ENCODE measurements at regions not wholly inside any gene's neighbourhood (a gene's known extent, or its start where the extent isn't known, plus 50 kb on each side); places are given as distances from the start of the nearest gene placed in this dataset.

DNA sequence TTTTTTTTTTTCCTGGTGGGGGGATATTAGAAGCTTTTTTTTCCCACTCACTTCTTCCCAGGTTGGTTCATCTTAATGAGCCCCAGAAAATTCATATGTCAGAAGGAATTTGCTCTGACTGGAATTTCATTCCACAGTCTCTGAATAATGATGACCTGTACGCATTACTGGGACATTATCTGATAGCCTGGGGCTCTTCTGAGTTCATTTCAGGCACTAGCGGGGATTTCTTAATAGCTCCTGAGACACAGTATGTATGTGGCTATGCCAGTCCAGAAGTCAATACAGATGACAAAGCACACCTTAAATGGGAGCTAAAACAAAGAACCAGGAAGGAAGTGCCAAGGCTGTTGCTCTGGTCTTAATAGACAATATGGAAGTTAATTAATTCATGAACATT is 295.2 kb upstream of the IGFBP7 start:
- Histone ChIP-seq H2AFZ (ENCODE audit: low read depth, low read length) (no peak overlapping the region), H3K4me3 (replicated peaks in 1 of 3; ENCODE audit: insufficient read depth in 1 of 3, low read depth in 1 of 3, low read length in 3 of 3) (no peak overlapping the region), H3K27ac (ENCODE audit: insufficient read depth, low read depth, low read length) (no peak overlapping the region), H3K4me2 (ENCODE audit: insufficient read depth, low read length) (no peak overlapping the region), H4K20me1 (replicated peaks; ENCODE audit: control insufficient read depth, extremely low read depth, insufficient read depth, low read length) (no peaks in the 10 kb centered on the region), H3K36me3 (ENCODE audit: control insufficient read depth in 2 of 2, extremely low read depth in 1 of 2, insufficient read depth in 2 of 2, low read length in 2 of 2) (no peaks in the 10 kb centered on the region), H3K9me3 (replicated peaks; ENCODE audit: control insufficient read depth, insufficient read depth, low read length) (no peaks in the 10 kb centered on the region), H3K79me2 (ENCODE audit: control insufficient read depth, insufficient read depth, low read length) (no peaks in the 10 kb centered on the region), H3K9ac (replicated peaks; ENCODE audit: extremely low read depth, insufficient read depth, low read length) (no peak overlapping the region), H3K9me1 (replicated peaks; ENCODE audit: control insufficient read depth, extremely low read depth, insufficient read depth, low read length) (no peaks in the 10 kb centered on the region), H3K4me1 (ENCODE audit: control insufficient read depth, extremely low read depth, insufficient read depth, low read length) (no peaks in the 10 kb centered on the region), H3K27me3 (ENCODE audit: control insufficient read depth in 2 of 2, insufficient read depth in 2 of 2, low read length in 2 of 2) (peaks cover 0 to under 1% of the 10 kb centered on the region in 2 experiments)
- DNase-seq (ENCODE audit: low read depth, low spot score) (no peak), FAIRE-seq (no peak)
- ChIA-PET CTCF (no interaction called here), POLR2A (no interaction called here)
- TF ChIP-seq, protein P1, sequence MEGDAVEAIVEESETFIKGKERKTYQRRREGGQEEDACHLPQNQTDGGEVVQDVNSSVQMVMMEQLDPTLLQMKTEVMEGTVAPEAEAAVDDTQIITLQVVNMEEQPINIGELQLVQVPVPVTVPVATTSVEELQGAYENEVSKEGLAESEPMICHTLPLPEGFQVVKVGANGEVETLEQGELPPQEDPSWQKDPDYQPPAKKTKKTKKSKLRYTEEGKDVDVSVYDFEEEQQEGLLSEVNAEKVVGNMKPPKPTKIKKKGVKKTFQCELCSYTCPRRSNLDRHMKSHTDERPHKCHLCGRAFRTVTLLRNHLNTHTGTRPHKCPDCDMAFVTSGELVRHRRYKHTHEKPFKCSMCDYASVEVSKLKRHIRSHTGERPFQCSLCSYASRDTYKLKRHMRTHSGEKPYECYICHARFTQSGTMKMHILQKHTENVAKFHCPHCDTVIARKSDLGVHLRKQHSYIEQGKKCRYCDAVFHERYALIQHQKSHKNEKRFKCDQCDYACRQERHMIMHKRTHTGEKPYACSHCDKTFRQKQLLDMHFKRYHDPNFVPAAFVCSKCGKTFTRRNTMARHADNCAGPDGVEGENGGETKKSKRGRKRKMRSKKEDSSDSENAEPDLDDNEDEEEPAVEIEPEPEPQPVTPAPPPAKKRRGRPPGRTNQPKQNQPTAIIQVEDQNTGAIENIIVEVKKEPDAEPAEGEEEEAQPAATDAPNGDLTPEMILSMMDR (IDR thresholded peaks at IDR 0.05; ENCODE audit: extremely low read depth in 1 of 2, insufficient read depth in 1 of 2, low read depth in 1 of 2, low read length in 2 of 2), result no peak
- TF ChIP-seq MYC (IDR thresholded peaks at IDR 0.05; ENCODE audit: low read depth, low read length), result no peak
- no peak for TF ChIP-seq JUN (IDR thresholded peaks at IDR 0.05; ENCODE audit: borderline replicate concordance, insufficient read depth, insufficient read length, low read depth)
- TF ChIP-seq, protein P2, sequence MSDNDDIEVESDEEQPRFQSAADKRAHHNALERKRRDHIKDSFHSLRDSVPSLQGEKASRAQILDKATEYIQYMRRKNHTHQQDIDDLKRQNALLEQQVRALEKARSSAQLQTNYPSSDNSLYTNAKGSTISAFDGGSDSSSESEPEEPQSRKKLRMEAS (IDR thresholded peaks at IDR 0.05; ENCODE audit: insufficient read depth, insufficient read length), result no peak
- no peak for TF ChIP-seq GATA2 (IDR thresholded peaks at IDR 0.05; ENCODE audit: insufficient read depth, insufficient read length, low read depth, low read length)
- no peak for TF ChIP-seq POLR2AphosphoS5 (IDR thresholded peaks at IDR 0.05; ENCODE audit: insufficient read depth, low read depth, low read length)
- TF ChIP-seq FOS (IDR thresholded peaks at IDR 0.05; ENCODE audit: borderline replicate concordance, insufficient read depth, low read length), result no peak
- no peak for TF ChIP-seq EZH2 (IDR thresholded peaks at IDR 0.05; ENCODE audit: borderline replicate concordance, low read depth, low read length, severe bottlenecking)
- TF ChIP-seq POLR2A (IDR thresholded peaks at IDR 0.05; ENCODE audit: low read depth, low read length), result no peak
- BruUV-seq (replicated peaks), result no TSS peak
- intact Hi-C loops (cut with micrococcal nuclease) (no loop called here), dilution Hi-C loops (cut with MboI; ENCODE audit: extremely low pct_ligation_motif_present, low sequenced_read_pairs) (no loop called here)

Measured in endothelial cell of umbilical vein (primary cell).